ENCODE measurements at regions not wholly inside any gene's neighbourhood (a gene's known extent, or its start where the extent isn't known, plus 50 kb on each side); places are given as distances from the start of the nearest gene placed in this dataset.

- Histone ChIP-seq H4K20me1 (ENCODE audit: insufficient read depth) (no peaks in the 10 kb centered on the region), H3K9ac (no peak overlapping the region), H3K9me3 (no peaks in the 10 kb centered on the region), H3K27me3 (ENCODE audit: insufficient read depth) (no peaks in the 10 kb centered on the region), H3K9me2 (no peaks in the 10 kb centered on the region), H3K4me2 (no peak overlapping the region), H3K27ac (ENCODE audit: low read depth in 2 of 2, low read length in 1 of 2) (no peak overlapping the region), H2AFZ (ENCODE audit: low read depth) (no peak overlapping the region), H3K4me3 (ENCODE audit: low read depth in 2 of 2, low read length in 1 of 2) (no peak overlapping the region), H3F3A (replicated peaks; ENCODE audit: insufficient read depth) (no peaks in the 10 kb centered on the region), H3K36me3 (replicated peaks in 1 of 2; ENCODE audit: control insufficient read depth in 1 of 2, insufficient read depth in 2 of 2, low read length in 1 of 2) (no peaks in the 10 kb centered on the region), H3K4me1 (ENCODE audit: control insufficient read depth in 1 of 2, insufficient read depth in 2 of 2, low read depth in 1 of 2, low read length in 1 of 2) (no peaks in the 10 kb centered on the region), H3K79me2 (ENCODE audit: insufficient read depth) (no peaks in the 10 kb centered on the region)
- 10% methylated on average over 5 of the region's 5 CpGs for WGBS (ENCODE audit: low lambda C conversion rate)
- TF ChIP-seq SMC3 (IDR thresholded peaks at IDR 0.05; ENCODE audit: low read depth, low read length), result no peak
- TF ChIP-seq GABPA (IDR thresholded peaks at IDR 0.05; ENCODE audit: low read depth), result no peak
- TF ChIP-seq JUND (IDR thresholded peaks at IDR 0.05), result no peak
- TF ChIP-seq ZBTB33 (IDR thresholded peaks at IDR 0.05; ENCODE audit: borderline replicate concordance, low read depth), result no peak
- TF ChIP-seq USF1 (IDR thresholded peaks at IDR 0.05; ENCODE audit: borderline replicate concordance, low read depth), result no peak
- no peak for TF ChIP-seq TAF1 (IDR thresholded peaks at IDR 0.05; ENCODE audit: borderline replicate concordance, low read depth, low read length)
- no peak for TF ChIP-seq NRF1 (IDR thresholded peaks at IDR 0.05; ENCODE audit: low read depth, low read length)
- no peak for TF ChIP-seq NFIC (IDR thresholded peaks at IDR 0.05; ENCODE audit: borderline replicate concordance)
- no peak for TF ChIP-seq POLR2AphosphoS5 (IDR thresholded peaks at IDR 0.05; ENCODE audit: low read depth, low read length)
- TF ChIP-seq CHD2 (IDR thresholded peaks at IDR 0.05; ENCODE audit: low read length, partially characterized antibody), result no peak
- DNase-seq, result no peak
- ChIA-PET CTCF (interaction anchor here (0.6 kb wide), 1 partner anchor 313 kb away, joined by 3 read pairs; no protein-coding TSS in a partner anchor), POLR2A (no interaction called here)
Observed at GRCh38 chr9:75414371-75415160, 326.3 kb downstream of the OSTF1 start.

- Histone ChIP-seq H3K9me3 (no peaks in the 10 kb centered on the region), H3K4me1 (ENCODE audit: control insufficient read depth in 1 of 2, insufficient read depth in 2 of 2, low read depth in 1 of 2, low read length in 1 of 2) (no peaks in the 10 kb centered on the region), H3K27ac (ENCODE audit: low read depth in 2 of 2, low read length in 1 of 2) (no peak overlapping the region), H4K20me1 (ENCODE audit: insufficient read depth) (no peaks in the 10 kb centered on the region), H3K27me3 (ENCODE audit: insufficient read depth) (no peaks in the 10 kb centered on the region), H3K4me2 (no peak overlapping the region), H3F3A (replicated peaks; ENCODE audit: insufficient read depth) (no peaks in the 10 kb centered on the region), H2AFZ (ENCODE audit: low read depth) (no peak overlapping the region), H3K4me3 (ENCODE audit: low read depth in 2 of 2, low read length in 1 of 2) (no peak overlapping the region), H3K79me2 (ENCODE audit: insufficient read depth) (no peaks in the 10 kb centered on the region), H3K9me2 (no peaks in the 10 kb centered on the region), H3K36me3 (replicated peaks in 1 of 2; ENCODE audit: control insufficient read depth in 1 of 2, insufficient read depth in 2 of 2, low read length in 1 of 2) (no peaks in the 10 kb centered on the region), H3K9ac (no peak overlapping the region)
- no peak for TF ChIP-seq EZH2phosphoT487 (IDR thresholded peaks at IDR 0.05; ENCODE audit: borderline replicate concordance, low read depth)
- TF ChIP-seq NFIC (IDR thresholded peaks at IDR 0.05; ENCODE audit: borderline replicate concordance), result no peak
- no peak for TF ChIP-seq CTCF (IDR thresholded peaks at IDR 0.05)
- ChIA-PET CTCF (no interaction called here), POLR2A (no interaction called here)
- no peak for DNase-seq
- WGBS (ENCODE audit: low lambda C conversion rate), result 28% methylated on average over 4 of the region's 4 CpGs
Observed at GRCh38 chr9:75417471-75417870, 329.2 kb downstream of the OSTF1 start.
